Smooth muscle cell (in vitro differentiated cells): ENCODE measurements at regions not wholly inside any gene's neighbourhood (a gene's known extent, or its start where the extent isn't known, plus 50 kb on each side); places are given as distances from the start of the nearest gene placed in this dataset.
"Not testable (repeated sequence)": the region's sequence is repeated elsewhere in the genome, so short reads cannot be mapped to it uniquely, and the experiment has no call there.

Experiments
- DNase-seq: peaks from one replicate; lab custom pipeline; 2025; ENCODE audit not compliant: unreplicated experiment; lab: John Stamatoyannopoulos, UW
- H2AFZ ChIP-seq: fragments of 200-600 bp; sonication (generic); 2 replicates; pipeline ENCODE4 v1.6.0; 2016; ENCODE audit warnings: antibody characterized with exemption, low read depth, mild to moderate bottlenecking
- H3F3A ChIP-seq: fragments of 200-600 bp; sonication (generic); 2 replicates; pipeline ENCODE4 v1.6.0; 2017; ENCODE audit warnings: antibody characterized with exemption, low read depth
- H3K27ac ChIP-seq: fragments of 200-600 bp; sonication (generic); 2 replicates; pipeline ENCODE4 v1.5.1; 2016; ENCODE audit warnings: low read depth, mild to moderate bottlenecking
- H3K27me3 ChIP-seq: fragments of 200-600 bp; sonication (generic); 2 replicates; pipeline ENCODE4 v1.6.1; 2016; ENCODE audit warnings: low read depth, mild to moderate bottlenecking
- H3K36me3 ChIP-seq: fragments of 200-600 bp; sonication (generic); 2 replicates; pipeline ENCODE4 v1.5.1; 2016; ENCODE audit warnings: low read depth
- H3K4me1 ChIP-seq: fragments of 200-600 bp; sonication (generic); 2 replicates; pipeline ENCODE4 v1.5.1; 2016; ENCODE audit warnings: low read depth
- H3K4me2 ChIP-seq: fragments of 200-600 bp; sonication (generic); 2 replicates; pipeline ENCODE4 v1.6.0; 2016; ENCODE audit warnings: mild to moderate bottlenecking
- H3K4me3 ChIP-seq: fragments of 200-600 bp; sonication (generic); 2 replicates; pipeline ENCODE4 v1.5.1; 2016; ENCODE audit warnings: mild to moderate bottlenecking
- H3K79me2 ChIP-seq: fragments of 200-600 bp; sonication (generic); 2 replicates; pipeline ENCODE4 v1.6.0; 2016; ENCODE audit warnings: low read depth, mild to moderate bottlenecking
- H3K9ac ChIP-seq: fragments of 200-600 bp; sonication (generic); 2 replicates; pipeline ENCODE4 v1.6.0; 2016; ENCODE audit warnings: low read depth
- H3K9me3 ChIP-seq: fragments of 200-600 bp; sonication (generic); replicated peaks from 2 replicates; pipeline ENCODE4 v1.5.1; 2016; ENCODE audit warnings: low read depth
- H4K20me1 ChIP-seq: fragments of 200-600 bp; sonication (generic); 2 replicates; pipeline ENCODE4 v1.6.0; 2016; ENCODE audit warnings: low read depth
- WGBS: methylation state at CpG from one replicate; pipeline ENCODE4 v1.1.7; 2016; ENCODE audit warnings: low lambda C conversion rate; 5-methylcytosine and 5-hydroxymethylcytosine counted together
- TF ChIP-seq, protein P1 (sequence below): fragments of 200-600 bp; sonication (generic); IDR thresholded peaks from 2 replicates; pipeline ENCODE4 v1.5.1; 2017; ENCODE audit warnings: borderline replicate concordance, mild to moderate bottlenecking, antibody characterized with exemption; ENCODE audit not compliant: insufficient read depth, poor library complexity, severe bottlenecking

DNA sequence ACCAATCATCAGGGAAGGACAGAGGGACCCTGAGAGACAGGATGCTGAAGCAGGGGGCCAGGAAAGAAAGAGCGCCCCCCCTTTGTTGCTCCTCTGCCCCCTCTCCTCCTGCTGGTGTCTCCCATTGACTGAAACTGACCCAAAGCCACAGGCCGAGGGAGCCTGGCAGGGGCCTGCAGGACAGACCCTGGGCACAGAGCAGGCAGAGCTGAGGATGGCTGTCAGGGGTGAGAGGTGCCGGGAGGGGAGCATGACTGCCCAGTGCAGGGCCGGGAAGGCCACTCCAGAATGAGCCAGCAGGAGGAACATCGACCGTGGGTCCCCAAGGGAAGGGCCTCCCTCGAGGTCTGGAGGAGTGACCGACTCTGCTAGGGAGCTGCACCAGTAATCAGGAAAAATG is 427.8 kb downstream of the PREX1 start:
- Histone ChIP-seq H3K79me2 (no peaks in the 10 kb centered on the region), H3K9me3 (no peaks in the 10 kb centered on the region), H3K4me1 (peaks cover 15% of the 10 kb centered on the region), H2AFZ (no peak overlapping the region), H3K4me3 (no peak overlapping the region), H3F3A (no peaks in the 10 kb centered on the region), H3K27me3 (no peaks in the 10 kb centered on the region), H3K36me3 (no peaks in the 10 kb centered on the region), H3K4me2 (no peak overlapping the region), H4K20me1 (no peaks in the 10 kb centered on the region), H3K27ac (no peak overlapping the region), H3K9ac (no peak overlapping the region)
- TF ChIP-seq, protein P1, sequence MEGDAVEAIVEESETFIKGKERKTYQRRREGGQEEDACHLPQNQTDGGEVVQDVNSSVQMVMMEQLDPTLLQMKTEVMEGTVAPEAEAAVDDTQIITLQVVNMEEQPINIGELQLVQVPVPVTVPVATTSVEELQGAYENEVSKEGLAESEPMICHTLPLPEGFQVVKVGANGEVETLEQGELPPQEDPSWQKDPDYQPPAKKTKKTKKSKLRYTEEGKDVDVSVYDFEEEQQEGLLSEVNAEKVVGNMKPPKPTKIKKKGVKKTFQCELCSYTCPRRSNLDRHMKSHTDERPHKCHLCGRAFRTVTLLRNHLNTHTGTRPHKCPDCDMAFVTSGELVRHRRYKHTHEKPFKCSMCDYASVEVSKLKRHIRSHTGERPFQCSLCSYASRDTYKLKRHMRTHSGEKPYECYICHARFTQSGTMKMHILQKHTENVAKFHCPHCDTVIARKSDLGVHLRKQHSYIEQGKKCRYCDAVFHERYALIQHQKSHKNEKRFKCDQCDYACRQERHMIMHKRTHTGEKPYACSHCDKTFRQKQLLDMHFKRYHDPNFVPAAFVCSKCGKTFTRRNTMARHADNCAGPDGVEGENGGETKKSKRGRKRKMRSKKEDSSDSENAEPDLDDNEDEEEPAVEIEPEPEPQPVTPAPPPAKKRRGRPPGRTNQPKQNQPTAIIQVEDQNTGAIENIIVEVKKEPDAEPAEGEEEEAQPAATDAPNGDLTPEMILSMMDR: no peak
- WGBS: 89% methylated on average over 7 of the region's 8 CpGs
- no peak for DNase-seq

DNA sequence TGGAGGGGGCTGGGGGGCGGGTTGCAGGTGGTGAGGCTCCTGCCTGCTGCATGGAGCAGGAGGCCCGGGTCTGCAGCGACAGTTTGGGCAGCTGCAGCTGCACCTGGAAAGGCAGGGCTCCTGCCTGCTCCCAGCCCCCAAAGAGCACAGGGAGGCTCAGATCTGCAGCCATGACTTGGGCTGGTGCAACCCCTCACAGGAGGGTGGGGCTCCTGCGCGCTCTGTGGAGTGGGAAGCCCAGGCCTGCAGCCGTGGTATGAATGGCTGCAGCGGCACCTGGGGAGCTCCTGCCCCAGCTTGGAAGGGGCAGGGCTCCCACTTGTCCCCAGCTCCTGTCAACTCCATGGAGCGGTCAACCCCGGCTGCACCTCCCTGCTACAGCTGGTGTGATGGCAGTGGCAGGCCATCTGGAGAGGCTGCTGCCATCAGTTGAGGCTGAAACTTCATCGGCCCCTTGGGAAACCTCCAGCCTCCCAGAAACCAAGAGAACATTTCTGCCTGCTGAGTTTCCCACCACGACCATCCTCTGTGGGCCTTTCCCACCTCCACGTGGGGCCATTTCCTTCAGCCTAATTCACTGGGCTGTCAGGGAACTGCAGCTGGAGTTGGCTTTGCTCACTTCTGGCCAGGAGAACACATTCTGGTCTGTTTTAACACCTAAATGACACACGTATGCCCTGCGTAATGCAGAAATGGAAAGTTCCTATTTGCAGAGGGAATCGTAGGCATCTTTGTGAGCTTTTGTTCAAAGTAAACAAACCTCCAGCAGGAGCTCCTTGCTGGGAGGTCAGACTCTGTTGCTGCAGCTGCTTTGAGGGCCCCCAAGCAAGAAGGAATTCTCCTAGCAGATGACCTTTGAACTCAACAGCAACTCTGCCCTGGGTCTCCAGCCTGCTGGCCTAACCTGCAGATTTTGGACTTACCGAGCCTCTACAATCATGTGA is 429.0 kb downstream of the PREX1 start:
- H3K4me3 ChIP-seq: no peak overlapping the region
- no peaks in the 10 kb centered on the region for H3K9me3 ChIP-seq
- TF ChIP-seq, protein P1: no peak
- H3K27me3 ChIP-seq: no peaks in the 10 kb centered on the region
- peaks cover 15% of the 10 kb centered on the region for H3K4me1 ChIP-seq
- DNase-seq: no peak
- no peak overlapping the region for H3K4me2 ChIP-seq
- H4K20me1 ChIP-seq: no peaks in the 10 kb centered on the region
- no peaks in the 10 kb centered on the region for H3F3A ChIP-seq
- H3K36me3 ChIP-seq: no peaks in the 10 kb centered on the region
- no peak overlapping the region for H3K27ac ChIP-seq
- H2AFZ ChIP-seq: no peak overlapping the region
- no peaks in the 10 kb centered on the region for H3K79me2 ChIP-seq
- no peak overlapping the region for H3K9ac ChIP-seq
- WGBS: 76% methylated on average over 15 of the region's 16 CpGs

DNA sequence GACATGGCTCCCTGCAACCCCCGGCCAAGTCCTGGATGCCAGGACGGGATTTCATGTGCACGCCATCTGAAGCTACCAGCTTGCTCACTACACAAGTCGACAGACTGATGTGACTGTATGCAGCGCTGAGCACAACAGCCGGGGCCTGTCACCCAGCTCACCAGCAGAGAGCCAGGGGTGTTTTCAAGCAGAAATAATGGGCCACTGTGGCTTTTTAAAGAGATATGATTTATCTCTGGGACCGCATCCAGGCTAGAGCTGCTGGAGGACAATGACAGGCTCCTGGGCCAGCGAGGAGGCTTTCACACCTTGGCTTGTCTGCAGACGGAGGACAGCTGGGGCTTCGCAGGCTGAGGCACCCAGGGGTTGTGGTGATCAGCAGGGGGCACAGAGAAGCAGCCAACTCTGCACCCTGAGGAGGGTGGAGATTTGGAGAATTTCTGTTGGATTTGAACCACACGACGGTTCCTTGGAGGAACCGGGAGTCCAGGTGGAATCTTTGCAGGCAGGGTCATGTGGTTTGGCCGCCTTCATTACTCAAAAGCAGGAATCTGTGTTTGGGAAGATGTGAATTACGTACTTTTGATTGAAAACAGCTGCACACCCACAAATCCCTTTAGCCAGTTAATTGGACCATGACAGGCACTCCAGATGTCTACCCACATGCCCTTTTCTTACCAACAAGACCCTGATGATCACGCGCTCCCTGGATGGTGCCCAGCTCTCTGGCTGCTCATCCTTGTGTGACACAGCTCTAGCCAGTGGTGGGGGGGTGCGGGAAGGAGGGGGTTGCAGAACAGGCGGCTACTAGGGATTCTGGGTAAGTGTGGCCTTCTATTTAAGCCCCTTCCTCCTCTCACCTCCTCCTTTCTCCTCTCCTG is 430.6 kb downstream of the PREX1 start:
- H3K4me3 ChIP-seq, DNase-seq, H3F3A ChIP-seq, H3K4me2 ChIP-seq, H3K27me3 ChIP-seq, H4K20me1 ChIP-seq, H3K27ac ChIP-seq, H3K9me3 ChIP-seq, H3K36me3 ChIP-seq, H3K79me2 ChIP-seq, H2AFZ ChIP-seq, H3K9ac ChIP-seq: not testable (repeated sequence)
- WGBS: 59% methylated on average over 19 of the region's 19 CpGs
- H3K4me1 ChIP-seq: peaks cover 15% of the 10 kb centered on the region

DNA sequence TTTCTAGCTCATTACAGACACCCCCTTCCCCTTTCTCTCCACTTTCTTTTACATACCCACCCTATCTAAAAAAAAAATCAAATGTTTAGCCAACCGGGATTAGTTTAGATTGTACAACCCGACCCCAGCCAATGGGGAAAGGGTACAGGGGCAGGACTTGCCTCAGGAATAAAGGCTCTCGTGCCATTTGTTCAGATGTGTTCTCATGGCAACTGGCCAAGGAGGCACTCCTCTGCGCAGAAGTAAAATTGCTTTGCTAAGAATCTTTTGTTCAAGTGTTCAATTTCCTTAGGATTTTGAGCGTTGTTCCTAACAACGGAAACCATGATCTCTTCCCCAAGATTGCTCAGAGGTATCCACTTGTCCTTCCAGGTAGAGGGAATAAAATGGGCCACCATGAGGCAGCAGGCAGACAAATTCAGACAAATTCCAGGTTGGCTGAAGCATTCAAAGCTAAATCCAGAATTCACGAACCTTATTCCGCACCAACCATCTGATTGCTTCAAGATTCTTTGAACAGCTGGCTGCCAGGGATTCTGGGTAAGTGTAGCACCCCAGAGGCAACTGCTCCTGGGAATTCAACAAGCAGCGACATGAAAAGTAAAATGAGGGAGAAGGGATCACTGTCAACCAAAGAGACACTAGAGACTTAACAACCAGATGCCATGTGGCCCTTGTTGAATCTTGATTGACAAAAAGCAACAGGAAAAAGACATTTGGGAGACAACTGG is 431.8 kb downstream of the PREX1 start:
- H3K27me3 ChIP-seq: no peaks in the 10 kb centered on the region
- TF ChIP-seq, protein P1: no peak
- H4K20me1 ChIP-seq: no peaks in the 10 kb centered on the region
- no peak overlapping the region for H3K4me2 ChIP-seq
- H3K27ac ChIP-seq: no peak overlapping the region
- no peaks in the 10 kb centered on the region for H3K36me3 ChIP-seq
- no peak overlapping the region for H3K4me3 ChIP-seq
- no peaks in the 10 kb centered on the region for H3K79me2 ChIP-seq
- H3K9ac ChIP-seq: no peak overlapping the region
- DNase-seq: no peak
- no peaks in the 10 kb centered on the region for H3F3A ChIP-seq
- no peak overlapping the region for H2AFZ ChIP-seq
- peaks cover 5% of the 10 kb centered on the region for H3K9me3 ChIP-seq
- H3K4me1 ChIP-seq: peaks cover 15% of the 10 kb centered on the region
- 91% methylated on average over 9 of the region's 9 CpGs for WGBS
